ENCODE measurements at regions not wholly inside any gene's neighbourhood (a gene's known extent, or its start where the extent isn't known, plus 50 kb on each side); places are given as distances from the start of the nearest gene placed in this dataset.
"Not testable (repeated sequence)": the region's sequence is repeated elsewhere in the genome, so short reads cannot be mapped to it uniquely, and the experiment has no call there.

- Mint-ChIP-seq H3K27me3 (no peaks in the 10 kb centered on the region), H3K36me3 (ENCODE audit: low read depth) (no peaks in the 10 kb centered on the region), H3K4me1 (no peaks in the 10 kb centered on the region), H3K4me3 (no peak overlapping the region), H3K9me3 (no peaks in the 10 kb centered on the region), H3K27ac (no peak overlapping the region)
- CTCF ChIA-PET, result no interaction called here
- no peak for DNase-seq
- POLR2A ChIA-PET, result no interaction called here
These were observed 97.8 kb downstream of the LUZP4 start for GRCh38 chrX:115387327-115387726.

GRCh38 chrX:115388879-115389278, 99.4 kb downstream of the LUZP4 start:
- ChIA-PET POLR2A (no interaction called here), CTCF (no interaction called here)
- no peaks in the 10 kb centered on the region for H3K4me1 Mint-ChIP-seq
- H3K36me3 Mint-ChIP-seq (ENCODE audit: low read depth), result no peaks in the 10 kb centered on the region
- DNase-seq, result no peak
- H3K27me3 Mint-ChIP-seq, result no peaks in the 10 kb centered on the region
- no peak overlapping the region for H3K27ac Mint-ChIP-seq
- no peaks in the 10 kb centered on the region for H3K9me3 Mint-ChIP-seq
- no peak overlapping the region for H3K4me3 Mint-ChIP-seq

DNA sequence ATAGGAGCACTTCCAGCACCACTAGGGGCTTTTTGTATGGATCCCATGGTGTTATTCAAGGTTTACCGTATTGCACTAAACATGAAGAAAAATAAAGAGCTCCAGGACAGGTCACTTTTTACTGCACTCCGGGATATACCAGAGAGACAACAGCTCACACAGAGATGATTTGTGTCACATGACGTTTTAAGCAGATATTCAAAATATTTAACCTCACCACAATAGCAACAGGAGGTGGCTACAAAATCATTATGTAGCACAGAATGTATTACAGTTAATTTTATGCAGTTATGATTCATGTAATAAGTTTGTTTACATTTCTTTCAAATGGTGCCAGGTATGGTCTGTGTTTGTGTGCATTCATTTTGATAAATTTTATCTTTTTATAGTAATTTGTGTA, 100.6 kb downstream of the LUZP4 start:
- POLR2A ChIA-PET, result no interaction called here
- Mint-ChIP-seq H3K27ac (no peak overlapping the region), H3K9me3 (no peaks in the 10 kb centered on the region), H3K4me3 (no peak overlapping the region), H3K36me3 (ENCODE audit: low read depth) (no peaks in the 10 kb centered on the region), H3K27me3 (no peaks in the 10 kb centered on the region), H3K4me1 (no peaks in the 10 kb centered on the region)
- CTCF ChIA-PET, result no interaction called here
- no peak for DNase-seq

- no peaks in the 10 kb centered on the region for H3K9me3 Mint-ChIP-seq
These were observed 102.5 kb downstream of the LUZP4 start for GRCh38 chrX:115392031-115392430.

DNA sequence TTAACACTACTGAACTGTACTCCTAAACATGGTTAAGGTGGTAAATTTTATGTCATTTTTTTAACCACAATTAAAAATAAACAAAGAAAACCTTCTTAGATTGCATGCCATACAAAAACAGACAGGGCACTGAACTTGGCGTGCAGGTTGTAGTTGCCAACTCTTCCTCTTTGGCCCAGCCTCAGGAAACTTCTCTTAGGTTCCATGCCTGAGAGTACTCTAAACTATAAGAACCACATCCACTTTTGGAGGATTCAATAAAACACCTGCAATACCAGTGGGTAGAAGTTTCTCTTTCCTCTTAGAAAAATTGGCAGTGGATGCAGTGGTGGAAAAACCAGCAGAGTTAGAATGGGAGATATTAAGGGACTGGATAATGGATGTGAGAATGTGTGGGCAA, 103.4 kb downstream of the LUZP4 start:
- H3K9me3 Mint-ChIP-seq, result no peaks in the 10 kb centered on the region
- CTCF ChIA-PET, result no interaction called here
- POLR2A ChIA-PET, result no interaction called here
- no peak for DNase-seq
- H3K27me3 Mint-ChIP-seq, result no peaks in the 10 kb centered on the region
- no peak overlapping the region for H3K4me3 Mint-ChIP-seq
- H3K4me1 Mint-ChIP-seq, result no peaks in the 10 kb centered on the region
- no peak overlapping the region for H3K27ac Mint-ChIP-seq
- no peaks in the 10 kb centered on the region for H3K36me3 Mint-ChIP-seq (ENCODE audit: low read depth)

More at GRCh38 chrX:115392031-115392430, 102.5 kb downstream of the LUZP4 start:
- H3K36me3 Mint-ChIP-seq (ENCODE audit: low read depth), result no peaks in the 10 kb centered on the region
- H3K27ac Mint-ChIP-seq, result no peak overlapping the region
- POLR2A ChIA-PET, result no interaction called here
- no peak overlapping the region for H3K4me3 Mint-ChIP-seq
- no peaks in the 10 kb centered on the region for H3K27me3 Mint-ChIP-seq
- no peak for DNase-seq
- H3K4me1 Mint-ChIP-seq, result no peaks in the 10 kb centered on the region
- CTCF ChIA-PET, result no interaction called here

DNA sequence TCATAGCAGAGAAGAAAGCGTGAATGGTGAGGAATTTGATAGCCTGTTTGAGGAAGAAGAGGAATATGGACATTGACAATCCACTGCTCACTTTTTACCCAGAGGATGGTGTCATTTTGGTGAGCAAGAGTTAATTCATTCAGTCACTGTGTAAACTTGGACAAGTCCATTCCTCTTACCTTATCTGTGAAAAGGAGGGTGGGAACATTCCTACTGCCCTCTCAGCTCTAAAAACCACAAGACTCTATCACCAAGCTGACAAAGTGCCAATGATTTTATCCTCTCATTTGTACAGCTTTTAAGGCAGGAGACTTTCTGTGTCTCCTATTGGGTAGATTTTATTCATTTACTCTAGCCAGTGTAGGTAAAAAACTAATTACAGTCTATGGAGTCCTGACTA, 103.8 kb downstream of the LUZP4 start:
- no peak overlapping the region for H3K27ac Mint-ChIP-seq
- DNase-seq, result no peak
- ChIA-PET POLR2A (no interaction called here), CTCF (no interaction called here)
- H3K27me3 Mint-ChIP-seq, result no peaks in the 10 kb centered on the region
- no peaks in the 10 kb centered on the region for H3K36me3 Mint-ChIP-seq (ENCODE audit: low read depth)
- H3K9me3 Mint-ChIP-seq, result no peaks in the 10 kb centered on the region
- no peaks in the 10 kb centered on the region for H3K4me1 Mint-ChIP-seq
- H3K4me3 Mint-ChIP-seq, result no peak overlapping the region

DNA sequence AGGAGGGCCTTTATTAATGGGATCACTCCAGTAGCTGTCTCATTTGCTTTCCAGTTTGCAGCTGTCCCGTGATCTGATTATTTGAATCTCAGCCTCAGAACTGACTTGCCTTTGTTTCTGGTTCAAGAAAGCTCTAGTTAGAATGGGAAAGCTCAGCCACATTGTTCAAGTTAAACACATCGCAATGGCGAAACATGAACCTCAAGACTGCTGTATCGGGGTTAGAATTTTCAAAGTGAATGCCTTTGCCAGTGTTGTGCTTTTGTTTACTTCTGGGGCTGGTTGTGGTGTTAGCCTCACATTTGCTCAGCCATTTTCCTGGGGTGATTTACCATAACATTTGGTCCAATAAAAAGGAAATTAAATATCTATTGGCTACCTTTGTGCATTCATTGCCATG, 105.3 kb downstream of the LUZP4 start:
- H3K36me3 Mint-ChIP-seq (ENCODE audit: low read depth); CTCF ChIA-PET: not testable (repeated sequence)

DNA sequence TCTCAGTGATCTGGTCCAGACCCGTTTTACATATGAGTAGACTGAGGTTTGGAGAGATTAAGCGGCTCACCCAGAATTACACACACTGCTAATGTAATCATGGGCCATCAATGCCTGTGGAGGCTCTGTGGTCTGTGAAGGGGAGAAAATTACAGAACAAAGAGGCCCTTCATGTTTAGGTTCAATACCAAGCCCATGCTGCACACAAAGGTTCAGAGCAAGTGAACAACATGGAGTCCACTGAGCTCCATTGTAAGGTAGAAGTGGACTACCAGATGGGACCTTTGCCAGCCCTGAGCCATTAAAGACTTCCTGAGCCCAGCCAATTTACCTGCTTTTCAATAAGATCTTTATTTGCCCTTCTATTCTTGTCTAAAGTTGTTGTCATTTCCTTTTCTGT, 109.8 kb downstream of the LUZP4 start:
- CTCF ChIA-PET, result no interaction called here
- POLR2A ChIA-PET, result no interaction called here
- no peaks in the 10 kb centered on the region for H3K4me1 Mint-ChIP-seq
- H3K9me3 Mint-ChIP-seq, result peaks cover 2% of the 10 kb centered on the region
- H3K36me3 Mint-ChIP-seq (ENCODE audit: low read depth), result no peaks in the 10 kb centered on the region
- H3K27me3 Mint-ChIP-seq, result no peaks in the 10 kb centered on the region
- DNase-seq, result no peak
- H3K4me3 Mint-ChIP-seq, result no peak overlapping the region
- no peak overlapping the region for H3K27ac Mint-ChIP-seq

More for the DNA sequence above, 105.3 kb downstream of the LUZP4 start:
- H3K27me3 Mint-ChIP-seq, POLR2A ChIA-PET, H3K4me3 Mint-ChIP-seq, H3K4me1 Mint-ChIP-seq, H3K9me3 Mint-ChIP-seq, H3K27ac Mint-ChIP-seq, DNase-seq: not testable (repeated sequence)

- Mint-ChIP-seq H3K36me3 (ENCODE audit: low read depth) (no peaks in the 10 kb centered on the region), H3K27ac (no peak overlapping the region), H3K4me3 (no peak overlapping the region), H3K4me1 (no peaks in the 10 kb centered on the region), H3K27me3 (no peaks in the 10 kb centered on the region), H3K9me3 (peaks cover 2% of the 10 kb centered on the region)
- DNase-seq, result no peak
- ChIA-PET POLR2A (no interaction called here), CTCF (no interaction called here)
These were observed 111.4 kb downstream of the LUZP4 start for GRCh38 chrX:115400960-115401359.

DNA sequence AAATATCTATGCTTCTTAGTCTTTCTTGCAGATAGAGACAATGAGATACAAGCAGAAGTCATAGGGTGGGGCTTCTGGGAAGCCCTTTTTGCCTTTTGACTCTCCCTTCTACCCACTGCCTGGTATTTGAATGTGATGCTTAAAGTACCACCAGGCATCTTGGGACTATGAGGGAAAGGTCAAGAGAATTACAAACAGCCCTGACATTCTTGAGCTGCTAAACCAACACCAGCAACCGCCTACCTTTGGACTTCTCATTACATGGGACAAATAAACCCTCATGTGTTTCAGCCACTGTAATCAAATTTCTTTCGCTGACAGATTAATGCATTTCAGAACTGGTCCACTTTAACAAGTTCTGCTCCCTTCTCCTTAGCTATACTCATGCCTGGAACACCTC, 112.8 kb downstream of the LUZP4 start:
- no peaks in the 10 kb centered on the region for H3K27me3 Mint-ChIP-seq
- CTCF ChIA-PET, result no interaction called here
- no peaks in the 10 kb centered on the region for H3K36me3 Mint-ChIP-seq (ENCODE audit: low read depth)
- no peaks in the 10 kb centered on the region for H3K4me1 Mint-ChIP-seq
- no peak for DNase-seq
- H3K4me3 Mint-ChIP-seq, result no peak overlapping the region
- peaks cover 2% of the 10 kb centered on the region for H3K9me3 Mint-ChIP-seq
- POLR2A ChIA-PET, result no interaction called here
- no peak overlapping the region for H3K27ac Mint-ChIP-seq

GRCh38 chrX:115408771-115409400, 119.4 kb downstream of the LUZP4 start:
- DNase-seq, result no peak
- Mint-ChIP-seq H3K36me3 (ENCODE audit: low read depth) (no peaks in the 10 kb centered on the region), H3K9me3 (no peaks in the 10 kb centered on the region), H3K4me3 (no peak overlapping the region), H3K27me3 (no peaks in the 10 kb centered on the region), H3K27ac (no peak overlapping the region), H3K4me1 (no peaks in the 10 kb centered on the region)
- ChIA-PET POLR2A (no interaction called here), CTCF (no interaction called here)

GRCh38 chrX:115409551-115409950, 120.0 kb downstream of the LUZP4 start:
- H3K27me3 Mint-ChIP-seq, result no peaks in the 10 kb centered on the region
- no peaks in the 10 kb centered on the region for H3K4me1 Mint-ChIP-seq
- H3K4me3 Mint-ChIP-seq, result no peak overlapping the region
- no peak for DNase-seq
- POLR2A ChIA-PET, result no interaction called here
- no peaks in the 10 kb centered on the region for H3K36me3 Mint-ChIP-seq (ENCODE audit: low read depth)
- CTCF ChIA-PET, result no interaction called here
- no peak overlapping the region for H3K27ac Mint-ChIP-seq
- no peaks in the 10 kb centered on the region for H3K9me3 Mint-ChIP-seq

DNA sequence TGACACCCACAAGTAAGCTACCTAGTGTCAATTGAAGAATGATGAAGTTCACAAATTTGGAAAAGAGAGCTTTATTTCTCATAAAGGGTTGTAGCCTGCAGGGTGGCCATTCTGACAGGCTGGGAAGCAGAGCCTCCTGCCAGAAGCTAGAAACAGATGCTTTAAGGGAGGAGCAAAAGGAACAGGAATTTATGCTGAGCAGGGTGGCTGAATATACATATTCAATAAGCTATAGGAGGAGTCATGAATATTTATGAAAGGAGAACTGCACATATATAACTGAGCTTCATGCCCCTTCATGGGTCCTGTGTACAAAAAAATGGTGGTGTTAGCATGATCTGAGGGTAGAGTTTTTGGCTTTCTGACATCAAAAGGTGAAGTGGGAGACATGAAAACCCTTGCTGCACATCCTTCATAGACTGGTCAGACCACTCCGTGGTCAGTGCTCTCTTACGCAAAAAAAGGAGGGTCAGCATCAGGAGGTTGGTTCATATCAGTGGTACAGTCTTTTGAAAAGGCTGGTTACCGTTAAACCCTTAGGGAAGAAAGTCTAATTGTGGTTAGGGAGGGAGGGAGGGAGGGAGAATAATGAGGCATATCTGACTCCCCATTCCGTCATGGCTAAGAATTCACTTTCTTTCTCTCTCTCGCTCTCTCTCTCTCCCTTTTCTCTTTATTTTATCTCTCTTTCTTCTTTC, 121.4 kb downstream of the LUZP4 start:
- no peaks in the 10 kb centered on the region for H3K36me3 Mint-ChIP-seq (ENCODE audit: low read depth)
- H3K27me3 Mint-ChIP-seq, result no peaks in the 10 kb centered on the region
- DNase-seq, result no peak
- ChIA-PET POLR2A (no interaction called here), CTCF (no interaction called here)
- no peaks in the 10 kb centered on the region for H3K4me1 Mint-ChIP-seq
- H3K9me3 Mint-ChIP-seq, result no peaks in the 10 kb centered on the region
- H3K4me3 Mint-ChIP-seq, result no peak overlapping the region
- H3K27ac Mint-ChIP-seq, result no peak overlapping the region

DNA sequence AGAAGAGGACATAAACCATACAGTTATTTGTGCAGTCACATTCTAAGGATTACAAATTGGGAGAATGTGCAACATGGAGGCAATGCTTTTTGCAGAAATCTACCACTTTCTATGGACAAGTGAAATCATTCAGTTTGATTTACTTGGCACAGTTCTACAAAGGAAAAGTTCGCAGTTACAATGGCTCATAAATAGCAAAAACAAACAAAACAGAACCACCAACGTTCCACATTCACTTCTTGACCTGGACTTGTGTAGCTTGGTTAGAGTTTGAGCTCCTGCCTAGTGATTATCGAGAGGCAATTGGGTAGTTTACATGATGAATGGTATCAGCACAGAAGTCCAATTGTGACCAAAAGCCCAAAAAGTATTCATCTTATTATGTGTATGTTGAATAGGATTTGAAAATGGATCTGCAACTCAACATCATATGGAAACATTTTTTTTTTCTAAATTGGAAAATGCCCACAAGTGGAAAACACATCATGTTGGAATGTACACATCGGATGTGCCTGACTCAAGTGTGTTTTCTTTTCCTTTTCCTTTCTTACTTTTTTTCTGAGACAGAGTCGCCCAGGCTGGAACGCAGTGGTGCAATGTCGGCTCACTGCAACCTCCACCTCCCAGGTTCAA, 123.8 kb downstream of the LUZP4 start:
- DNase-seq, result no peak
- Mint-ChIP-seq H3K36me3 (ENCODE audit: low read depth) (no peaks in the 10 kb centered on the region), H3K9me3 (no peaks in the 10 kb centered on the region), H3K4me1 (no peaks in the 10 kb centered on the region), H3K4me3 (no peak overlapping the region), H3K27ac (no peak overlapping the region), H3K27me3 (no peaks in the 10 kb centered on the region)
- ChIA-PET CTCF (no interaction called here), POLR2A (no interaction called here)
